ENCODE measurements at regions not wholly inside any gene's neighbourhood (a gene's known extent, or its start where the extent isn't known, plus 50 kb on each side); places are given as distances from the start of the nearest gene placed in this dataset.

- no peak for TF ChIP-seq E2F8 (IDR thresholded peaks at IDR 0.05; ENCODE audit: low read depth, partially characterized antibody)
- peak; percentile 89 for TF ChIP-seq JUNB (IDR thresholded peaks at IDR 0.05)
- no peak for TF ChIP-seq SMC3 (IDR thresholded peaks at IDR 0.05; ENCODE audit: borderline replicate concordance, low read length)
- TF ChIP-seq, protein P1, sequence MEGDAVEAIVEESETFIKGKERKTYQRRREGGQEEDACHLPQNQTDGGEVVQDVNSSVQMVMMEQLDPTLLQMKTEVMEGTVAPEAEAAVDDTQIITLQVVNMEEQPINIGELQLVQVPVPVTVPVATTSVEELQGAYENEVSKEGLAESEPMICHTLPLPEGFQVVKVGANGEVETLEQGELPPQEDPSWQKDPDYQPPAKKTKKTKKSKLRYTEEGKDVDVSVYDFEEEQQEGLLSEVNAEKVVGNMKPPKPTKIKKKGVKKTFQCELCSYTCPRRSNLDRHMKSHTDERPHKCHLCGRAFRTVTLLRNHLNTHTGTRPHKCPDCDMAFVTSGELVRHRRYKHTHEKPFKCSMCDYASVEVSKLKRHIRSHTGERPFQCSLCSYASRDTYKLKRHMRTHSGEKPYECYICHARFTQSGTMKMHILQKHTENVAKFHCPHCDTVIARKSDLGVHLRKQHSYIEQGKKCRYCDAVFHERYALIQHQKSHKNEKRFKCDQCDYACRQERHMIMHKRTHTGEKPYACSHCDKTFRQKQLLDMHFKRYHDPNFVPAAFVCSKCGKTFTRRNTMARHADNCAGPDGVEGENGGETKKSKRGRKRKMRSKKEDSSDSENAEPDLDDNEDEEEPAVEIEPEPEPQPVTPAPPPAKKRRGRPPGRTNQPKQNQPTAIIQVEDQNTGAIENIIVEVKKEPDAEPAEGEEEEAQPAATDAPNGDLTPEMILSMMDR (IDR thresholded peaks at IDR 0.05 in 2 of 3, conservative IDR thresholded peaks at IDR 0.05 in 1 of 3; ENCODE audit: control insufficient read depth in 2 of 3, extremely low read depth in 1 of 3, insufficient read depth in 1 of 3, low read depth in 3 of 3, low read length in 3 of 3) = no peak
- TF ChIP-seq E2F4 (IDR thresholded peaks at IDR 0.05; ENCODE audit: low read depth, low read length) = no peak
- TF ChIP-seq POLR2AphosphoS5 (IDR thresholded peaks at IDR 0.05; ENCODE audit: low read length) = no peak
- no peak for TF ChIP-seq EZH2 (IDR thresholded peaks at IDR 0.05; ENCODE audit: borderline replicate concordance, control insufficient read depth, low read depth, low read length)
- TF ChIP-seq HDAC2 (IDR thresholded peaks at IDR 0.05) = no peak
- TF ChIP-seq GATAD2B (conservative IDR thresholded peaks at IDR 0.05; ENCODE audit: low read depth) = peak; percentile 58; the same call in 1 of the 2 replicates
- 0 out of 2 replicates have a peak, but pooled peaks have one; percentile 31 for TF ChIP-seq JUND (IDR thresholded peaks at IDR 0.05; ENCODE audit: low read depth, low read length)
- no peak for TF ChIP-seq ZBTB33 (IDR thresholded peaks at IDR 0.05)
- TF ChIP-seq, protein P2, sequence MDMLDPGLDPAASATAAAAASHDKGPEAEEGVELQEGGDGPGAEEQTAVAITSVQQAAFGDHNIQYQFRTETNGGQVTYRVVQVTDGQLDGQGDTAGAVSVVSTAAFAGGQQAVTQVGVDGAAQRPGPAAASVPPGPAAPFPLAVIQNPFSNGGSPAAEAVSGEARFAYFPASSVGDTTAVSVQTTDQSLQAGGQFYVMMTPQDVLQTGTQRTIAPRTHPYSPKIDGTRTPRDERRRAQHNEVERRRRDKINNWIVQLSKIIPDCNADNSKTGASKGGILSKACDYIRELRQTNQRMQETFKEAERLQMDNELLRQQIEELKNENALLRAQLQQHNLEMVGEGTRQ (IDR thresholded peaks at IDR 0.05; ENCODE audit: borderline replicate concordance, low read depth, low read length) = no peak
Measured at GRCh38 chr14:89681086-89682018, 264.3 kb upstream of the FOXN3 start.

Measured in GM12878 (cell line).